HG03442 (cell line): ENCODE measurements at regions not wholly inside any gene's neighbourhood (a gene's known extent, or its start where the extent isn't known, plus 50 kb on each side); places are given as distances from the start of the nearest gene placed in this dataset.

ENCODE experiments used
- ATAC-seq: cut with Tn5 transposase; IDR thresholded peaks from one replicate; pipeline ENCODE4 v1.9.1; 2021; ENCODE audit warnings: mild to moderate bottlenecking, moderate library complexity; ENCODE audit not compliant: unreplicated experiment

GRCh38 chr12:13597837-13598236 is 383.6 kb downstream of the GRIN2B start:
- no peak for ATAC-seq

GRCh38 chr12:13597166-13597565 is 384.2 kb downstream of the GRIN2B start:
- ATAC-seq = no peak

- ATAC-seq = no peak
Measured at GRCh38 chr12:13596714-13597113, 384.7 kb downstream of the GRIN2B start.

GRCh38 chr12:13595536-13596443 is 385.6 kb downstream of the GRIN2B start:
- ATAC-seq = no peak

GRCh38 chr12:13594731-13595514 is 386.5 kb downstream of the GRIN2B start:
- ATAC-seq = no peak

GRCh38 chr12:13592063-13592942 is 389.1 kb downstream of the GRIN2B start:
- no peak for ATAC-seq

- ATAC-seq = no peak
Measured at GRCh38 chr12:13591488-13591887, 389.9 kb downstream of the GRIN2B start.

- no peak for ATAC-seq
Measured at GRCh38 chr12:13591059-13591458, 390.3 kb downstream of the GRIN2B start.

- no peak for ATAC-seq
Measured at GRCh38 chr12:13588574-13588973, 392.0 kb downstream of the EMP1 start.

GRCh38 chr12:13587721-13588390 is 391.3 kb downstream of the EMP1 start:
- ATAC-seq = no peak

GRCh38 chr12:13586361-13586760 is 389.8 kb downstream of the EMP1 start:
- ATAC-seq = no peak

- no peak for ATAC-seq
Measured at GRCh38 chr12:13584541-13584940, 388.0 kb downstream of the EMP1 start.

- ATAC-seq = no peak
Measured at GRCh38 chr12:13583630-13584029, 387.1 kb downstream of the EMP1 start.

- ATAC-seq = no peak
Measured at GRCh38 chr12:13582421-13582820, 385.9 kb downstream of the EMP1 start.

GRCh38 chr12:13581031-13581430 is 384.5 kb downstream of the EMP1 start:
- ATAC-seq = no peak

GRCh38 chr12:13580206-13580605 is 383.7 kb downstream of the EMP1 start:
- no peak for ATAC-seq

GRCh38 chr12:13576935-13577500 is 380.5 kb downstream of the EMP1 start:
- no peak for ATAC-seq

GRCh38 chr12:13573698-13574321 is 377.3 kb downstream of the EMP1 start:
- no peak for ATAC-seq

- ATAC-seq = no peak
Measured at GRCh38 chr12:13571035-13571434, 374.5 kb downstream of the EMP1 start.
